IPS-15b (cell line): ENCODE measurements at regions not wholly inside any gene's neighbourhood (a gene's known extent, or its start where the extent isn't known, plus 50 kb on each side); places are given as distances from the start of the nearest gene placed in this dataset.
A peak's percentile ranks its signal among the peaks of the same experiment; 100 is the strongest.

Source experiments
- H3K27me3 ChIP-seq: one replicate; pipeline ENCODE4 v1.6.1; 2013; ENCODE audit warnings: low read length; ENCODE audit not compliant: control insufficient read depth, insufficient read depth
- H3K36me3 ChIP-seq: one replicate; pipeline ENCODE4 v1.6.1; 2013; ENCODE audit warnings: low read length; ENCODE audit not compliant: control insufficient read depth, insufficient read depth
- H3K4me1 ChIP-seq: one replicate; pipeline ENCODE4 v1.6.1; 2013; ENCODE audit warnings: mild to moderate bottlenecking, low read length; ENCODE audit not compliant: control insufficient read depth, insufficient read depth
- H3K4me3 ChIP-seq: one replicate; pipeline ENCODE4 v1.5.1; 2013; ENCODE audit warnings: low read depth, low read length
- H3K9ac ChIP-seq: one replicate; pipeline ENCODE4 v1.6.1; 2013; ENCODE audit warnings: low read depth, mild to moderate bottlenecking, low read length
- H3K9me3 ChIP-seq: one replicate; pipeline ENCODE4 v1.6.1; 2013; ENCODE audit warnings: mild to moderate bottlenecking, low read length; ENCODE audit not compliant: control insufficient read depth, insufficient read depth

DNA sequence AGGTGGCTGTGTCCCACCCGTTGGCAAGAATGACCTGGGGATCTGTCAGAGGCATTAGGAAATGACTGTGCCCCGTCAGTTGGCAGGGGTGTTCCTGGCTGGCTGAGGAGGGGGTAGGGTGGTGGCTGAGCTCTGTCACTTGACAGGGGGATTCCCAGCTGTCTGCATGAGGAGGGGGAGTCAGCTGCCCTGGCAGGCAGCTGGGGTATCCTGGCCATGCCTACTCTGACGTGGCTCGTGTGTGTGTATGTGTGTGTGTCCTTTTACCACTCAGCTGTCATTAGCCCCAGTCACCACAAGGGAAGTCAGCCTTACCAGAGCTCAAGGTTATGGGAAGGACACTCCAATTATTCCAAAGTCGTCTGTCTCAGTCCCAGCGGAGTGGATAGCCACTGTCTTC lies 93.2 kb downstream of the EFNB1 start:
- Histone ChIP-seq H3K9me3 (no peaks in the 10 kb centered on the region), H3K4me1 (no peaks in the 10 kb centered on the region), H3K36me3 (no peaks in the 10 kb centered on the region), H3K27me3 (peaks cover 2% of the 10 kb centered on the region), H3K4me3 (no peak overlapping the region), H3K9ac (no peak overlapping the region)

DNA sequence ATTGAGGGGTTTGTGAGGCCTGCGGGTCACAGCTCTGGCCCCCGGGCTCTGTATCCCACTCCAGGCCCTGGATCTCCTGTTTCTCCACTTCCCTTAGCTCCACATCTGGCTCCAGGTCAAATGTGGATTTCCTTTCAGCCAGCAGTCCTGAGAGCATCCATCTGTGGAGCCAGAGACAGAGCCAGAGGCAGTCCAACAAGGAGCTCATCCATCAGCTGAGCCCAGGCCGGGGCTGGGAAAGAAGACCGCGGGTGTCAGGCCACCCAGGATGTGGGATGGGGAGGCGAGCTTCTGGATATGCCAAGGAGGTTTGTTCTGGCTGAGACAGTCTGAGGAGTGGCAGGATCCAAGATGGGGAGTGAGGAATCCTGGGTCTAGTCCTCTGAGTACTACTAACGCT lies 91.7 kb downstream of the EFNB1 start:
- Histone ChIP-seq H3K9me3 (no peaks in the 10 kb centered on the region), H3K9ac (no peak overlapping the region), H3K4me1 (no peaks in the 10 kb centered on the region)

DNA sequence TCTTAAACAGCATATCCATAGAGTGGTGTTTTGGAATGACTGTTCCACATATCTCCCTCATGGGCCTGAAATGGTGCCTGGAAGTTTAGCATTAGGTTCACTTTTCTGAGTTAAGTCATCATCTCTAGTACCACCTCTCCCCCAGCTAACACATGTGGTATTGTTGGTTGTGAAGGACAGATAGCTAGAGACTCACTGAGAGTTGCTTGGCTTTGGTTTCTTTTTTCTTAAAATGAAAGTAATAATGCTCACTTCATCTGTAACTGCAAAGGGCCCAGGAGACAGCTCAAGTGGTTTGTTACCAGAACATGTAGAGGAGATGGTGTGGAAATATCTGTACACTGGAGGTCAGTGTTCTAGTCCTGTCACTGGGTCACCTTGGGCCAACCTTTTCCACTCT lies 90.9 kb downstream of the EFNB1 start:
- no peak overlapping the region for H3K9ac ChIP-seq
- no peaks in the 10 kb centered on the region for H3K9me3 ChIP-seq
- H3K4me1 ChIP-seq = no peaks in the 10 kb centered on the region
- H3K36me3 ChIP-seq = no peaks in the 10 kb centered on the region
- no peak overlapping the region for H3K4me3 ChIP-seq
- peaks cover 5% of the 10 kb centered on the region for H3K27me3 ChIP-seq

More for the DNA sequence above, 91.7 kb downstream of the EFNB1 start:
- no peak overlapping the region for H3K4me3 ChIP-seq
- H3K27me3 ChIP-seq = peaks cover 5% of the 10 kb centered on the region
- no peaks in the 10 kb centered on the region for H3K36me3 ChIP-seq

DNA sequence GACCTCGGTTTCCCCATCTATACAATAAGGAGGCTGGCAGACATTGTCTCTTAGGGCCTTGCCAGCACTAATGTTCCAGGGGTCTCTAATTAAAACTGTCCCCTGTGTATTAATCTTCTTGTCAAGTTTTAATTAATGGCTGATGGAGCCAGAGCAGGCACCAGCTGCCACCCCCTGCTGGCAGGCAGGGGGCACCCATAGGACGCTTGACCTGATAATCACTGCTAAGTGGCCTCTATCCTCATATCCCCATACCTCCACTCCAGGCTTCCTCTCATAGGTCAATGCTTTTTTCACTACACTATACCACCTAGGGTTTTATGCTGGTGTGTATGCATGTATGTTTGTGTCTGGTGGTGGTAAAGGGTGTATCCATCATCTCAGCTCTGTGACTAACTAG lies 89.4 kb downstream of the EFNB1 start:
- Histone ChIP-seq H3K27me3 (peaks cover 3% of the 10 kb centered on the region), H3K9me3 (no peaks in the 10 kb centered on the region), H3K9ac (no peak overlapping the region), H3K4me1 (peaks cover 8% of the 10 kb centered on the region), H3K4me3 (no peak overlapping the region), H3K36me3 (no peaks in the 10 kb centered on the region)

DNA sequence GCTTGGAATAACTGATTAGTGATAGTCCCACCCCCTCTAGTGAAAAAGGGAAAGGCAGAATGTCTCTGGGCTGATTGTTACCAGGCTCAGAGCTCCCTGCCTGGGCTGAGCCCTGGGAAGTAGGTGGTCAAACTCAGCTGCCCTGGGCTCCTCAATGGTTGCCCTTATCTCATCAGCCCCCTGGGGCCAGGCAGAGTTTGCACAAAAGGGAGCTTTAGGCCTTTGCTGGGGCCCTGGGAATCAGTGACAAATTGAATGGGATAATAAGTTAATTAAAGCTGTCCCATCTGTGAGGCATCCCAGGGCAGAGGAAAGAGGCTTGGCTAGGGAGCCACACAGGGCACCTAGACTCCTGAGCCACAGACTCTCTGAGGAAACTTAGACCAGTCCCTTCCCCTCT lies 89.0 kb downstream of the EFNB1 start:
- Histone ChIP-seq H3K9ac (no peak overlapping the region), H3K4me1 (peaks cover 9% of the 10 kb centered on the region), H3K27me3 (peaks cover 3% of the 10 kb centered on the region), H3K9me3 (no peaks in the 10 kb centered on the region), H3K4me3 (no peak overlapping the region), H3K36me3 (no peaks in the 10 kb centered on the region)

DNA sequence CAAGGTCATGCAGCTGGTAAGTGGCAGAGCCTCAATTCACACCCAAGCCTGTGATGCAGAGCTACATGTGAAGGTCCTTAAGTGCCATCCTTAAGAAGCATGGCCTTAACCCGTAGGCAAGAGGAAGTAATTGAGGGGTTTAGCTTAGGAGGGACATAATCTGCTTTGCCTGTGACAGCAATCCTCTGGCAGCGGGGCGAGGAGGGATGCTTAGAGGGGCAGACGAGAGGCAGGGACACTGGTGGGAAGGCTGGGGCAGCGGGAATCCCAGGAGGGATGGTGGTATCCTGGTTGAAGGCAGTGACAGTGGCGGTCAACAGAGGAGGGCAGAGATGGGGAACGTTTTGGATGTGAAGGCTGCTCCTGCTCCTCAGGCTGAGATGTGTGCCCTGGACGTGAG lies 88.1 kb downstream of the EFNB1 start:
- Histone ChIP-seq H3K4me3 (no peak overlapping the region), H3K9me3 (no peaks in the 10 kb centered on the region), H3K9ac (no peak overlapping the region), H3K27me3 (peaks cover 3% of the 10 kb centered on the region), H3K36me3 (no peaks in the 10 kb centered on the region), H3K4me1 (peaks cover 9% of the 10 kb centered on the region)

DNA sequence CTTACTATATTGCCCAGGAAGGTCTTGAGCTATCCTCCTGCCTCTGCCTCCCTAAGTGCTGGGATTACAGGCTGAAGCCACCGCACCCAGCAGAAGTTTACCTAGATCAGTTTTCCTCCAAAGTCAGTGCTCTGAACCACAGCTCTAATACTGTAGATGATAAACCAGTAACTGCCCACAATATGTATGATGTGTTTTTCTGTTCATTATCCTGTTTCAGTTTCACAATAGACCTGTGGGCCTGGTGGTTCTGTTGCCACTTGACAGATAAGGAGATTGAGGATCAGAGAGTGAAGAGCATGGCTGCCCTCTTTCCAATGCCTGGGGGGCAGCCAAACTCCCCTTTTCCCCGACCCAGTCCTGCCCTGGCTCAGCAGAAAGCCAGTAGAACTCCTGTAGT lies 87.0 kb downstream of the EFNB1 start:
- peaks cover 9% of the 10 kb centered on the region for H3K4me1 ChIP-seq
- no peak overlapping the region for H3K9ac ChIP-seq
- no peaks in the 10 kb centered on the region for H3K36me3 ChIP-seq
- peaks cover 7% of the 10 kb centered on the region for H3K27me3 ChIP-seq
- H3K9me3 ChIP-seq = no peaks in the 10 kb centered on the region
- H3K4me3 ChIP-seq = no peak overlapping the region

DNA sequence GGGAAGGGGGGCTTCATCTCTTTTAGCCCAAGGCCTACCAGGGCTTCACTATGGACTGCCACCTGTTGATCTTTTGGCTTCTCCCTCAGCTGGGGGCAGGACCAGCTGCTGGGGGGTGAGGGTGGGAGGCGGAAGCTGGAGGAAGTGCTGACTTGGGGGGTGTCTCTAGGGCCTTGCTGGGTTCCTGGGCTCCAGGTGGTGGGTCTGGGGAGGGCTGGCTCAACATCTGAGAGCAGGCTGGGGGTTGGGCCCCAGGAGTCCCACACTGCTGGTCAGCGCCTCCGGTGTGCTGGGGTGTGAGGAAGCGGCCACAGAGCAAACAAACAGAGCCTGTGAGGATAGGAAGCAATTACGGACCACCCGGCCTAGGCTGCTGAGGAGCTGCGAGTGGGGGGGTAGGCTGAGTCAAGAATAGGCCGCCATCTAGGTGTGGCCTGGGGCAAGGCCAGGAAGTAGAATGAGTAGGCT lies 85.7 kb downstream of the EFNB1 start:
- Histone ChIP-seq H3K36me3 (no peaks in the 10 kb centered on the region), H3K27me3 (peaks cover 11% of the 10 kb centered on the region), H3K4me1 (peaks cover 9% of the 10 kb centered on the region), H3K9me3 (peaks cover under 1% of the 10 kb centered on the region), H3K4me3 (no peak overlapping the region), H3K9ac (no peak overlapping the region)

DNA sequence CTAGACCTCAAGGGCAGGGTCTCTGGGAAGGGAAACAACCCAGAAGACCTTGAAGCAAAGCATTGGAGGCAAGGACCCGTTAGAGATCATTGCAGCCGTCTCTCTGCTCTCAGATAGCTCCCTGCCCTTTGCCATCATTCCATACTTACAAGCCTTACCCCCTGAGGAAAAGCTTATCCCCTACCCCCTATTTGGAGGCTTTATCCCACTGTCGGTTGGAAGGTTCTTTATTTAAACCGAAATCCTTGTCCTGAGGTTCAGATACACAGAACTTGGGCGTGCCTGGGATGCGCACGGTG lies 84.4 kb downstream of the EFNB1 start:
- no peak overlapping the region for H3K4me3 ChIP-seq
- H3K9ac ChIP-seq = no peak overlapping the region
- H3K9me3 ChIP-seq = peaks cover 3% of the 10 kb centered on the region
- peaks cover 11% of the 10 kb centered on the region for H3K27me3 ChIP-seq
- H3K4me1 ChIP-seq = peaks cover 9% of the 10 kb centered on the region
- no peaks in the 10 kb centered on the region for H3K36me3 ChIP-seq

DNA sequence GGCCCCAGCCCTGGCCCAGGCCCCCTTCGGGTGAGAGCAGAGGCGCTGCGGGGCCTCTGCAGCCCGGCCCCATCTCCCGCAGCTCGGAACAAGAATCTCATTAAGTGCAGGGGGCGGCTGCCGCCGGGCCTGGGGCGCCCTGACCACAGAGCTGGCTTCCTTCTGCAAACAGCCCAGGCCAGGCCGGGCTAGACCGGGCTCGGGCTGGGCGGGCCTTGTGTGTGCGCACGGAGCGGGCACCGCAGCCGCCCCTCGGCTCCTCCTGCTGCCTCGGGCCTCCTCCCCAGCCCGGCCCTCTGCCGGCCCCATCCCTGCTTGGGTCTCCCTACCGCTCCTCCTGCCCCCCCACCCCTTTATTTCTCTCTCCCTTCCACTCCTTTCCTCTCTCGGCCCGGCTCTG lies 83.3 kb downstream of the EFNB1 start:
- Histone ChIP-seq H3K9me3 (peaks cover 3% of the 10 kb centered on the region), H3K4me3 (peak overlapping the region; percentile 13), H3K9ac (no peak overlapping the region), H3K27me3 (peaks cover 11% of the 10 kb centered on the region), H3K4me1 (peaks cover 9% of the 10 kb centered on the region), H3K36me3 (no peaks in the 10 kb centered on the region)

DNA sequence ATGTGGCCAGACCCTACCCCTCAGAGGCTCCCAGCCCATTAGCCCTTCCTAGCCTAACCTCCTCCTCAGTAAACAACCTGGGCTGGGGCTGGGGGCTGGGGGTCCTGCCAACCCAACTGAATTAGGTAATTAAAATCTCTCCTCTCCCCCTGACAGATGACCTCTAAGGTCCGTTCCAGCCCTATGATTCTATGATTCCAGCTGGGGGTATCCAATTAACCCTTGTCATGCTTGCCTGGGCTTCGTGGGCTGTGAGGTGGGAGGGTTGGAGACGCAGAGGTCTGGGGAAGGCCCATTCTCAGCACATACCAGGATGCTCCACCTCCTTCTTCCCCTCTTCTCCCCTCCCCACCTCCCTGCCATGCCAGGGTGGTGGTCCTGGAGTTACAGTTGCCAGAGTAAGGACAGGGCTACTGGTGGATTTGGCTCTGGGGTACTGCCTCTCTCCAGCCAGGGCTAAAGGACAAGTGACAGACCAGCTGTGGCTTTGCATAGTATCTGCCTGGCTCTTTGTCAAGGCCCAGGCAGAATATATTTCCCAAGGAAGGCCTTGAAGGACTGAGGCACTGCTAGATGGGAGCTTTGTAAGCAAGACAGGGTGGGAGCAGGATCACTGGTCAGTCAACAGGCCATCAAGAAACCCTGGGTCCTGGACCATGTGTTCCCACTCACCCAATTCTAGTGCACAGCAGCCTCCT lies 82.1 kb downstream of the EFNB1 start:
- peaks cover 9% of the 10 kb centered on the region for H3K4me1 ChIP-seq
- H3K9ac ChIP-seq = no peak overlapping the region
- no peaks in the 10 kb centered on the region for H3K36me3 ChIP-seq
- no peak overlapping the region for H3K4me3 ChIP-seq
- H3K27me3 ChIP-seq = peaks cover 8% of the 10 kb centered on the region
- H3K9me3 ChIP-seq = peaks cover 3% of the 10 kb centered on the region

DNA sequence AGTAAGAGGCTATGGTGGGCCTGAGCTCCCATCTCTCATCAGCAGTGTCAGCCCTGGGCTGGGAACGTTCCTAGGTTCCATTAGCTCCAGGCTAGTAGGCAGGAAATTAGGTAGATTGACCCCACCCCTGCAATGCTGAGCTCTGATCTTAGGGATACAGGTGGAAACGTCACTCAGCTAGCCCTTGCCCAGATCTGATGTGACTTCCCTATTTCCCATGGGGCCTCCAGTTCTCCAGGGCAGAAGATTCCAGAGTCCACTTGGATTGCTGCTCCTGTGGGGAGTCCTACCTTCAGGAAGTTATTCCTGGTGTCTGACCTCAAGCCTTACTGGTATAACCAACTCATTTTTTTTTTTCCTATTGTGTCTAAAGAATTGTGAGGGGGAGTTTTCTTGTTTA lies 81.1 kb downstream of the EFNB1 start:
- Histone ChIP-seq H3K27me3 (peaks cover 8% of the 10 kb centered on the region), H3K9me3 (peaks cover 3% of the 10 kb centered on the region), H3K4me3 (no peak overlapping the region), H3K9ac (no peak overlapping the region), H3K36me3 (no peaks in the 10 kb centered on the region), H3K4me1 (peaks cover 9% of the 10 kb centered on the region)
